ENCODE measurements at regions not wholly inside any gene's neighbourhood (a gene's known extent, or its start where the extent isn't known, plus 50 kb on each side); places are given as distances from the start of the nearest gene placed in this dataset.

DNA sequence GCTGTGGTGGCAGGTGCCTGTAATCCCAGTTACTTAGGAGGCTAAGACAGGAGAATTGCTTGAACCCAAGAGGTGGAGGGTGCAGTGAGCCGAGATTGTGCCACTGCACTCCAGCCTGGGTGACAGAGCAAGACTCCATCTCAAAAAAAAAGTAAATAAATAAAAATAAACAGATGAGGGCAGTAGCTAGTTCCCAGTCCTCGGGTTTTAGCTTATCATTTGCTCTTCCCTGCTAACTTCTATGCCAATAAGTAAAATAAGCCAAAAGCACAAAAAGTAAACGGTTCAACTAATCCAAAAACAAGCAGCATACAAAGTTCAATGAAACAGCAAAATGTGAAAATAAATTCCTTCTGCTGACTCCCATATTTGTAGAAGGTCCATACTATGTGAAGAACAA lies 133.0 kb upstream of the TMCC3 start:
- DNase-seq (ENCODE audit: low spot score), result no peak

DNA sequence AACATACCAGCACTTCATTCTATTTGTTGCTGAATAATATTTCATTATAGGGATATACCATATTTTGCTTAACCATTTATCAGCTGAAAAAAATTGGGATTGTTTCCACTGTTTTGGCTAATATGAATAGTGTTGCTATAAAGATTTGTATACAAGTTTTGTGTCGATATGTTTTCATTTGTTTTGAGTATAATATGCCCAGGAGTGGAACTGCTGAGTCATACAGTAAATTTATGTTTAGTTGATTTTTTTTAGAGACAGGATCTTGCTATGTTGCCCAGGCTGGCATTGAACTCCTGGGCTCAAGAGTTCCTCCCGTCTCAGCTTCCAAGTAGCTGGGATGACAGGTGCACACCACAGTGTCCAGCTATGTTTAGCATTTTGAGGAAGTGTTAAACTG lies 131.5 kb upstream of the TMCC3 start:
- DNase-seq (ENCODE audit: low spot score), result no peak

DNA sequence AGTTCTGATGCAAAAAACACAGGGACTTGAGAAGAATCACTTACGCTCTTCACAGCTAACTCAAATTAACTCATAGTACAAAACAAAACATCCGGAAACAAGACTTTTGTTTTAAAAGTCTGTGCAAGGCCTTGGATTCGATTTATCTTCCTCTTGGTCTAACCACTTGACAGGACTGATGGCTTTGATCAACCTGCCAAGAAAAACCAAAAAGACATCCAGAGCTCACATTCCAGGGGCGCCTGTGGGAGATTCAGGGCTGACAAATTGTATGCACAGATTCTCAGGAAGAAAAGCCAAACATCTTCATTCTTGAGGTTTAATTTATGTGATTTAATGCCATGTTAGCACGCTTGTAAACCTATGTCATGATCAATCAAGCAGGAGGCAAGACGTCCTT lies 129.1 kb upstream of the TMCC3 start:
- no peak for DNase-seq (ENCODE audit: low spot score)

DNA sequence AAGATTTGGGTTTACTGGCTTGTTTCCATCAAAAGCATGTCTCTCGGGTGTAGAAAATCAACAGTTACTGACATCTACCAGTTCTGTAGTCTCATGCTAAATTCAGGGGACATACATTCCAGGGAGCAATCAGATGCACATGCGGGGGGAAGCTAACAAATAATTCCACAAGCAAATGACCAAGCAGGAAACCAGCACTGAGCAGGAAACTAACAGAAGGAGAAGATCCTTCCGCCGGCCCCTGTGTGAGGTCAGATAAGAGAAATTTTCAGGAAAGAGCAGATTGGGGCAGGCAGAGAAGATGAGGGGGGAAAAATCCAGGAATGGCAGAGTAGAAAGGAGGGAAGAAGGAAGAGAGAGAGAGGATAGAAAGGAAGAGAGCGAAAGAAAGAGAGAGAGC lies 127.6 kb upstream of the TMCC3 start:
- DNase-seq (ENCODE audit: low spot score), result no peak

DNA sequence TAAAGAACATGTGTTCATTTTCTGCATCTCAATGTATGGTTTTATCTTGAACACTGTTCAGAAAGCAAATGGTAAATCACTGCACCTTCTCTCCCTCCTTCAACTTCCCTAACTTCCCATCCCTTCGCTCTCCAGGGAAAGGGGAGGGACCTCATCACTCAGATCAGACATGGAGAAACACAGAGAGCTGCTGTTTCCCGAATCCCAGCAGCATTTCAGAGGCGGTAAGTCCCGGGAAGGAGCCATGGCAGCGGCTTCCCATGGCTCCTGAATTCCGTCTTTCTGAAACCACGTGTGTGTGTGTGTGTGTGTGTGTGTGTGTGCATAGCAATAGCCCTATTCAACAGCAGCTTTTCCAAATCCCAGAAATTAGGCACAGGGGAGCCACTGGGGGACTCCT lies 125.4 kb upstream of the TMCC3 start:
- no peak for DNase-seq (ENCODE audit: low spot score)

DNA sequence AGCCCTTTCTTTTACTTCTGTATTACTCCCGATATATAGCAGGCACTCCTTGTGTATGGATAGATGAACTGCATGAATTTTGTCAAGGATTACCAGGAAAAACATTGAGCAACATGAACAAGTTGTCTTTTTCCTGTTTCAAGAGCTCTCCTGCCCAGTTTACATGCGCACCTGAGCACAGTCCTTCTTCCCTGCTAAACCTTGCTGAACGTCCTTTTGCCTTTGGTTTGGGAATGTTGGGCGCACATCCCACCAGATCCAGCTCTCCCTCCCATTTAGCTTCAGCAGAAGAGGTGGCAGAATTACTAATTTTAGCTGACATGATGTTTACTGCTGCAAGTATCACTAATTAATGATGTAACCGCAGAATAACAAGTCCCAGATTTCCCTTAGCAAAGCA lies 121.4 kb upstream of the TMCC3 start:
- no peak for DNase-seq (ENCODE audit: low spot score)

DNA sequence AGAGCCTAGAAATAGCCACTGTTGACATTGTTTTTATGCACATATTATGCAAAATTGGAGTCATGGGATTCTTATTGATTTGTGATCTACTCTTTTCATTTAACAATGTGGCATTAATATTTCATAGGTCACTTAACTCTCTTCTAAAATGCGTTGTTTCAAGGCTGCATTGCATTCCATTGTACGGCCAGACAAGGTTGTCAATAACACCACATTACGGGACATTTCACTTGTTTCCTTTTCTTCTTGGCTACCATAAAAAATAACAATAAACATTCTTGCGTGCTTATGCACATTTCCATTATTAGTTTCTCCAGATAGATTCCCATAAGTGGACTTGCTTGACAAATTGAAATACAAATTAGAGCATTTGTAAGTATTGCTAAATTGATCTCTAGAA lies 120.8 kb upstream of the TMCC3 start:
- DNase-seq (ENCODE audit: low spot score), result no peak

DNA sequence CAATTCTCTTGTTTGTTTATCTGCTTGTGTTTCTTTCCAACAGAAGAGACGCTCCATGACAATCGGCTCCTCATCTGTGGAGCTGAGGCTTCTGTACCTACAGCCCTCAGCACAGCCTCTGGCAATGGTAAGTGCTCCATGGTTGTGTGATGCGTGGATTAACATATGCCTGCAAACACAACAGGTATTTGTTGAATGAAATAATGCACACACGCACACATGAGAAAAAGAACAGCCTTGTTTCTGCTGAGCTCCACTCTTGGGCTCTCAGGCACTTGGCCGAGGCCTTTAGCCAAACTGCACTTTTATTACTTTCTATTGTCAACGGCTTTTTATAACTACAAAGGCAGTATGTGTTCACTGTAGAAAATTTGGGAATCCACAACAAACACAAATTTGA lies 120.4 kb upstream of the TMCC3 start:
- DNase-seq (ENCODE audit: low spot score), result no peak

DNA sequence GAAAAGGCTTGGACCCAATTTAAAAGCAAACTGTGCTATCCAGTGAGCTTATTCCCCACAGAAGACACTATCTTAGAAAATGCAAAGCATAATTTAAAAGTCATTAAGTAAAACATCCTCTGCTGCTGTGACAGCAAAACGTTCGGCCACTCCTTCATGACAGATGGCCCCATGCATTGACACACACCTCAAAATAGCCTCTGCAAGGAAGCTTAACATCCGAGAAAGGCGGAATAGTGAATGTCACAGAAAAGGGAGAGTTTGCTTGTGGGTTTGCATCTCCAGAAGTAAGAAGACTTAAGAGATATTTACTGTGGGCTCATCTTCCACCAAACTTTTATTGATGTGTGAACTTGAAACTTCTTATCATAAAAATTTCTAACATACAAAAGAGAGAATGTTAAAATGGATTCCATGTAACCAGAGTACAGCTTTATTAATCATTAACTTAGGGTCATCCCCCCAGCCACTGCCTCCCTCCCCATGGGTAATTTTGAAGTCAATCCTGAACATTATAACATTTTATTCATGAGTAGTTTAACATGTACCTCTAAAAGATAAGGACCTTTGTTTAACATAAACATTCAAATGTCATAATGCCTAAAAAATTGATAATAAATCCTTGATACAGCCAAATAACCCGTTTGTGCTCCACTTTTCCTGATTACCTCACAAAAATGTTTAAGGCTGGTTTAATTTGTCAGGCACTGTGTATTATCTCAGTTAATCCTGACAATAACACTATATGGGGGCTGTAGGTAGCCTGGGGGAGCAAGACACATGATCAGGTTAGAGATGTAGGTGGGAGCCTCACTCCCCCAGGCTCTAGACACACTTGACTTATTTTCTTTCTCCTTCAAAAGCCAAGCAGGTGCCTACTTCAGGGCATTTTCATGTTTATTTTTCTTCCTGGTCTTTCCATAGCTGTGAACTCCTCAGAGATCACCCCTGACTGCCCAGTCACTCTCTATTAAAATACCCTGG lies 119.7 kb upstream of the TMCC3 start:
- no peak for DNase-seq (ENCODE audit: low spot score)

DNA sequence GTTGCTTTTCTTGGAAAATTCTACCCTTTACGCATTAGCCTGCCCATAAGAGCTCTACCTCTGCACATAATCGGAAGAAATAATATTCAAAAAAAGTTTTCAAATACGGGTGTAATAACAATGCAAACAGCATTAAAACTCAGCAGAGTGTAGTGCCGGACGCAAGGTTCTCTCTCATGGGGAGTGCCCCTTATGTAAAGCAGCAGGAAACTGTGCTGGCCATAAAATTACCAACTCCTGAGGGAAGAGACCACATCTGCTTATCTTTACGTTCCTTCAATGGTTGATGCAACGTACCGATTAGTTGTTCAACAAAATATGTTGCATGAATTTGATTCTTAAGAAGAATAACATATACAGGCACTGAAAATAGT lies 118.7 kb upstream of the TMCC3 start:
- no peak for DNase-seq (ENCODE audit: low spot score)

DNA sequence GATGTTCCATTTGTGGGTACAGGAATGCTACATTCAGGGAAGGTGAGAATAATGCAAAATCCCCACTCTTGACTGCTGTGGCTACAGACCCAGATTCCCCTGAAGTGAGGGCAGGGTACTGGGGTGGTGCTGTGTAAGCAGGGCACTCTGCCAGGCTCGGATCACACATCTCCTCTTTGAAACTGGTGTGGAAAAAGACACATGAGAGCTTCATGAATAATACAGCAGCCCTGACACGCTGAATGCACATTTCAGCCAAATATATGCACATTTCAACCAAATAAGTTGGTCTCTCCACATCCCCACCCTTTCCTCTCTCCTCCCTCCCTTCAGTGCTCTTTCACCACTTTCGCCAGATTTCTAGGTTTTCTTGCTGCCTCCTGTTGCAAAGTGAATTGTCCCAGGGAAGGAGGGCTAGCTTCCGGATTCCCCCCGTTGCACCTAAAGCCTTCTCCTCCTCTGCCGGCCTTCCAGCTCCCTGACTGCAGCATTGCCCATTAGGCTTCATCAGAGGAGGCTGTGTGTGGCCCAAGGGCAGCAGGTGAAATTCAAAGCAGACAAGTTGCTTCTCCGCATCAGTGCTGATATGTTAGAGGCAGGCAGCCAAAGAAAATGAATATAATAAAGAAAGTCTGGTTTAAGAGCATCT lies 118.2 kb upstream of the TMCC3 start:
- DNase-seq (ENCODE audit: low spot score), result no peak

DNA sequence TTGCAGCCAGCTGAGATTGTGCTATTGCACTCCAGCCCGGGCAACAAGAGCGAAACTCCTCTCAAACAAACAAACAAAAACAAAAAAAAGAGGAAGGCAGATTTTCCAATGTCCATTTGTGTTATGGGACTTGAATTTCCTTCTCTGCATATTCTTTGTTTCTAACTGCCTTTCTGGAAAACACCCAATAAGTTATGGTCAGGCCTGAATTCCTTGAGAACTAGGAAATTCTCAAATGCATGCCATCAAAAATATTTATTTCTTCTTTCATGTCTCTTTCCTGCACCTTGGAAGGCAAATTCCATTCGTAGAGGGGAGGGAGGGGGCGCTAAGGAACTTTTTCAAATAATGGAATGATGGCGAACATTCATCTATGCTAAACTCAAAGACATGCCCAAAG lies 117.6 kb upstream of the TMCC3 start:
- no peak for DNase-seq (ENCODE audit: low spot score)

DNA sequence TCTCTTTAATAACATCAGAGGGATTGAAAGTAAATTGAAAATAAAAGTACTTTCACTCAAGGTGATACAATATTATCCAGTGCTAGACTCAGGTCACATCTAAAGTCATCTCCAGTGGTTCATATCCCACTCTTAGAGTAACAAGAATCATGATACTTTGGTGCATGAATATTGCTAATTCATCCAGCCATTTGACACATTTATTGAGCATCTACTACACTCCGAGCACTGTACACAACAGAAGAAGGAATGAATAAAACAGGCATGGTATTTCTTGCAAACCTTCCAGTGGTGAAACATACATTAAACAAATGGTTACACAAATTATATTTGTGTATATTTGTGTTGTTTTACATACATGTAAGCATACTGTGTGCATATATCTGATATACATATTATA lies 116.0 kb upstream of the TMCC3 start:
- no peak for DNase-seq (ENCODE audit: low spot score)

DNA sequence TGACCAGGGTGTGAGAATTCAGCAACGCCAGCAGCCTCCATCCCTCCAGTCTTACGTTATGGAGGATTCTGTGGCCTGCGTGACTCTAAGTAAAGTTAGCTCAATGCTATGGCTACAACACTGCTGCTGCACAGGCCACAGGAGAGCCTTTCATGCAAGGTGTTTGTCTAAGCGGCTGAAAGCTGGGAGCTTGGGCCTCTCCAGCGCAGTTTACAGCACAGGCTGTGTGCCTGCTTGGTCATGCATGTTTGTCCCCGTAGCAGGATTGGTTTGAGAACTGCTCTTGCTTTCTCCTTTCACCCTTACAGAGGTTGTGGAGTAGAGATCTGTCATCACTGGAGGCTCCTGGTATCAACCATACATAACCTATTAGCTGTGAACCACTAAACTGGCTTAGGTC lies 113.1 kb upstream of the TMCC3 start:
- no peak for DNase-seq (ENCODE audit: low spot score)

DNA sequence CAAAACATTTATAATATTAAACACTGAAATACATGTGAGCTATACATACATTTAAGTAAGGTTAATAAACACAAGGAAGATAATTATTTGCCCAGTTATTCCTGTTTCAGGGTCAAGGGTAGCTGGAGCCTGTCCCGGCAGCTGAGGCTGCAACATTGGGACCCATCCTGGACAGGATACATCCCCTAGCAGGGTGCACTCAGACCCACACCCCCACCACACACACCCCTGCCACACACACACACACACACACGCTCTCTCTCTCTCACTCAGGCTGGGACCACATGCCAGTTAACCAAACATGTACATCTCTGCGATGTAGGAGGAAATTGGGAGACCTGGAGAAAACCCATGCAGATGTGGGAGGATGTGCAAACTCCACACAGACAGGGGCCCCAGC lies 112.6 kb upstream of the TMCC3 start:
- no peak for DNase-seq (ENCODE audit: low spot score)

DNA sequence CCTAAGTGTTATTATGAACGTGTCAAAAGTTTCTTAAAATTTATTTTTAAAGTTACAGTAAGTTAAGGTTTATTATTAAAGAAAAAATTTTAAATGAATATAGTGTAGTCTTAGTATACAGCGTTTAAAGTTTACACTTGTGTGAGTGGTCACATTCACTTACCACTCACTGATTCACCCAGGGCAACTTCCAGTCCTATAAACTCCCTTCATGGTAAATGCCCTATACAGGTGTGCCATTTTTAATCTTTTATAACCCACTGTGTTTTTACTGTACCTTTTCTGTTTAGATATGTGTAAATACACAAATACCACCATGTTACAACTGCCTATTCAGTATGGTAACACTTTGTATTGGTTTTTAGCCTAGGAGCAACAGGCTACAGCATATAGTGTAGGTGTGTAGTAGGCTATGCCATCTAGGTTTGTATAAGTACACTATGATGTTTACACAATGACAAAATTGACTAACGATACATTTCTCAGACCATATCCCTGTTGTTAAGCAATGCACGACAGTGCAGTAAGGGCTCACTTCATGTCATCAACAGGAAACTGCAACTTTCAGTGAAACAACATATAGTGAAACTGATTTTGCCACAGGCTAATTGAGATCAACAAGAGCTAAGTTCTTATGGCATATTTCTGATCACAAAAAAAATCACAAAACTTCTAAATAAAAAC lies 112.0 kb upstream of the TMCC3 start:
- DNase-seq (ENCODE audit: low spot score), result no peak

DNA sequence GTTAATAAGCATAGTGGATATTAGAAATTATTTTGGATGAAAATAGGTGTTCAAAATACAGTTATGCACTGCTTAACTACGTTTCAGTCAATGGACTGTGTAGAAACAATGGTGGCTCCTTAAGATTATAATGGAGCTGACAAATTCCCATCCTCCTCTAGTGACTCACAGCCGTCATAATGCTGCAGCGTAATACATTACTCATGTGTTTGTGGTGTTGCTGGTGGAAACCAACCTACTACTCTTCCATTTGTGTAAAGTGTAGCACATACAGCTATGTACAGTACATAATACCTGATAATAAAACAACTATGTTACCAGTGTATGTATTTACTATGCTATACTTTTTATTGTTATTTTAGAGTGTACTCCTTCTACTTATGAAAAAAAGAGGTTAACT lies 111.2 kb upstream of the TMCC3 start:
- peak; percentile 93 for DNase-seq (ENCODE audit: low spot score)

DNA sequence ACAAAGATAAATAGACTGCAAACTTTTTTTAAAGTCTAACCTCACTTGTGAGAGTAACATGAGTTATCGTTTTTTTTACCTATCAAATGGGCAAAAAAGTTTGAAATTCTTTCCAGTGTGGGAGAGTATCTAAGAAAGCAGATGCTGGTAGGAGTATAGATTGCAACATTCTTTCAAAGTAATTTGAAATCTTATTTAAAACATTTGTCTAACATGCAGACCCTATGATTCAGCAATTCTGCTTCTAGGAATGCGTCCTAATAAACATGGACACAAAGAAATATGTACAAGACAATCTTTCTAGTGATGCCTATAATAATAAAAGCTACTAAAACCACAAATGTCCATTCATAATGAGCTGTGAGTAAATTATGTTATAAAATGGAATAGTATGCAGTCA lies 110.4 kb upstream of the TMCC3 start:
- no peak for DNase-seq (ENCODE audit: low spot score)

DNA sequence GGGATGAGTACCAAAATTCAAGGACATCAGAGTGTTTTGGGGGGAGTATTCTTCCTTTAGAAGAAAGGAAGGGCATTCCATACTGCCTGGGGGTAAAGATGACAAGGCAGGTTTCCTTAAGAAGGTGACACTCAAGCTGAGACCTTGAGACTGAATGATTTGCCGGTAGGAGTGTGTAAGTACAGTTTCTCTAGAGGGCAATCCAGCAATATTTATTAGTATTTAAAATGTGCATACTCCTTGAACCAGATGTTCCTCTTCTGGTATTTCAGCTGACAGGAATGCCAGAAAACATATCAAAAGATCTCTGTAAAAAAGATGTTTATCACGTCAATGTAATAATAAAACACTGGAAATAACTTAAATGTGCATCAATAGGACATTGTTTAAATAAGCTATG lies 106.4 kb upstream of the TMCC3 start:
- DNase-seq (ENCODE audit: low spot score), result no peak

DNA sequence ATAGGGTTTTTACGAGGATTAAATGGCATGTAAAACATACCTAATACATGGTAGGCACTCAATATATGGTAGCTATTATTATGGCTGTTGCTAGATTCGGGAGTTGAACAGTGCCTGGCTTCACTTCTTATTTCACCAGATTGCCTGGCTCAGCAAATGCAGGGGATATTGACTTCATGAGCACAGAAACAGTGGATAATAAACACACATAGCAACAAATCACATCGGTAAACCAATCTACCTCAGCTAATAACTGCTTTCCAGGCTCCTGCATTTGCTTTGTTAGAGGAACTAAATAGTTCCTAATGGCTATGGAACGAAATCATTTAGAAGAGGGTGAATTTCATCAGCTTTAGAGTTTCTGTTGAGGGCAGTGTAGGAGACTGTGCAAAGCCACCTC lies 105.2 kb upstream of the TMCC3 start:
- no peak for DNase-seq (ENCODE audit: low spot score)

DNA sequence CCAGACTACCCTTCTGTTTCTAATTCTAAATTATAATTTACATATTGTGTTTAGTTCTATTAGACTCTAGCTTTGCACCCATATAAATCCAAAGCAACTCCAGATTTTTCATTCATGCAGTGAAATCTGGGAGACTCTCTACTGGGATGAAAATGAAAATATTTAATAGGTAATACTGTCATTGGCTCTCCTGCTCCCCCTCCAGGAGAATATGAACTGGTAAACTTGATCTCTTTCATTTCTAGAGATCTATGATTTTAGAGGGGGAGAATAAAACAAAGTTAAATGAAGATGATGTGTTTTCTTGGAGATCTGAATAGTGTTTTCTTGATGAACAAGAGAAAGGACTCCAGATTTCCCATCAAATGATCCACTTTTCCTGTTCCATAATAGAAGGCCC lies 104.3 kb upstream of the TMCC3 start:
- no peak for DNase-seq (ENCODE audit: low spot score)

DNA sequence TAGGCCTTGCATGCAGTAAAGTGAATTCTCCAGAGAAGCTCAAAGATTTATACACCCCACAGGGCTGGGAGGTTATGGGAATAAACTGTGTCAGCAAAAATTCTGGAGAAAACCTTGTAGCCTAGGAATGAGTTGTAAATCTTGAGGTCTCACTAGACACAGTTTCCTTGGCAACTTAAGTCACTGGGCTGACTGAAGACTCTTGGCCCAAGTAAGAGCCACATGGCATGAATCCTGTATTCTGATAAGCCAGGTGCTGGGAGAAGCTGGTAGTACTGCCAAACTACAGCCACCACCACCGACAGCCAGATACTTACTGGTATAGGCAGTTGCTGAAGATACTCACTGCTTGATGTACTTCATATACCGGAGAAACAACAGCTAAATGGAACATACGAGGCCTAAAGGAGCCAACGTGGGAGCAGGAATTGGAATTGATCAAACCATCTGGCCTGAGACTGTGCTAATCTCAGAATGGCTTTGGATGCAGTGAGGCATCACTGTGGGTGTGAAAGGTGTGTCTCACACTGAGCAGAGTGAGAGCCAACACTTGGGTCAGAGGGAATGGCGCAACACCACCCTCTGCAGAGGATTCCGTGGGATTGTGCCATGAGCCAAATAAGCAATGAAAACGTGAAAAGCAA lies 102.8 kb upstream of the TMCC3 start:
- DNase-seq (ENCODE audit: low spot score), result no peak

DNA sequence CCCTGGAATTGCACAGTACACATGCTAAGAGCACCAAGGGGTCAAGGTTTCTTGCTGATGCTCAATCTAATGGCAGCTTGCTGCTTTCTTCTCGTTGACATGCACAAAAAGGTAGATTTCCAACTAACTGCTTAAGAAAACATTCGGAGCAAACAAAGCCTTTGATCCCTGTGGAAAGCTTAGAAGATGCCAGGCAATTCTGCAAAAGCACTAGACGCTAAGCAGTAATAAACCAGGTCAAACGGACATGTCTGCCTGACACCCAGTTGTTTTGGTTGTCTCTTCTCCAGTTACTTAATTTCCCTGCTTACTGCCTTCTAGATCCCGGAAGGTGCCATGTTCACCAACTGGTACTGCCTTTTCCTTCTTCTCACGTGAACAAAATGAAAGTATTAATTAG lies 100.5 kb upstream of the TMCC3 start:
- no peak for DNase-seq (ENCODE audit: low spot score)
